AG10803 (cell line): ENCODE measurements at regions not wholly inside any gene's neighbourhood (a gene's known extent, or its start where the extent isn't known, plus 50 kb on each side); places are given as distances from the start of the nearest gene placed in this dataset.
A peak's percentile ranks its signal among the peaks of the same experiment; 100 is the strongest.
"Not testable (repeated sequence)": the region's sequence is repeated elsewhere in the genome, so short reads cannot be mapped to it uniquely, and the experiment has no call there.

Experiments used
- DNase-seq: peaks from one replicate; pipeline ENCODE4 v3.0.0; 2010; ENCODE audit warnings: low read depth
- H3K4me3 ChIP-seq: 2 replicates; pipeline ENCODE4 v1.5.1; 2011; ENCODE audit warnings: mild to moderate bottlenecking, low read length, control low read depth
- TF ChIP-seq, protein P1 (sequence below): conservative IDR thresholded peaks from 2 replicates; pipeline ENCODE4 v1.5.1; 2011; ENCODE audit warnings: mild to moderate bottlenecking, low read length, control low read depth, inconsistent platforms

DNA sequence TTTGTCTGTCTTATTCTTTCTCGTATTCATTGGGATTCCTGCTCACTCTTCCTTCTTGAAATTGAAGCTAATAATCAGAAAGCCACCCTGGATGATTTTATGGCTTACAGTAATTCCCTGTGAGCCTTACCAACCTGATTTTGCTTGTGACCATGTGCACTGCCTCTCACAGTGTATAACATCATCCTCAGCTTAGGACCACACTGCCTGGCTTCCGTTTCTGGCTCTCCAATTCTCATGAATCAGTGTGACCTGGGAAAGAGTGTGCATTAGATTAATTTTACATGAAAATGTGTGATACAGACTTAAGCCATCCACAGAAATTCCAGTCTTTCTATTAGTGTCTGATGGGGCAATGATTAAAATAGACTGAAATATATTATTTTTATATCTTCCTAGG lies 126.8 kb upstream of the DMRT1 start:
- TF ChIP-seq, protein P1, sequence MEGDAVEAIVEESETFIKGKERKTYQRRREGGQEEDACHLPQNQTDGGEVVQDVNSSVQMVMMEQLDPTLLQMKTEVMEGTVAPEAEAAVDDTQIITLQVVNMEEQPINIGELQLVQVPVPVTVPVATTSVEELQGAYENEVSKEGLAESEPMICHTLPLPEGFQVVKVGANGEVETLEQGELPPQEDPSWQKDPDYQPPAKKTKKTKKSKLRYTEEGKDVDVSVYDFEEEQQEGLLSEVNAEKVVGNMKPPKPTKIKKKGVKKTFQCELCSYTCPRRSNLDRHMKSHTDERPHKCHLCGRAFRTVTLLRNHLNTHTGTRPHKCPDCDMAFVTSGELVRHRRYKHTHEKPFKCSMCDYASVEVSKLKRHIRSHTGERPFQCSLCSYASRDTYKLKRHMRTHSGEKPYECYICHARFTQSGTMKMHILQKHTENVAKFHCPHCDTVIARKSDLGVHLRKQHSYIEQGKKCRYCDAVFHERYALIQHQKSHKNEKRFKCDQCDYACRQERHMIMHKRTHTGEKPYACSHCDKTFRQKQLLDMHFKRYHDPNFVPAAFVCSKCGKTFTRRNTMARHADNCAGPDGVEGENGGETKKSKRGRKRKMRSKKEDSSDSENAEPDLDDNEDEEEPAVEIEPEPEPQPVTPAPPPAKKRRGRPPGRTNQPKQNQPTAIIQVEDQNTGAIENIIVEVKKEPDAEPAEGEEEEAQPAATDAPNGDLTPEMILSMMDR: no peak
- no peak overlapping the region for H3K4me3 ChIP-seq
- DNase-seq: no peak

- no peak overlapping the region for H3K4me3 ChIP-seq
- TF ChIP-seq, protein P1: no peak
- DNase-seq: peak; percentile 53
Measured at GRCh38 chr9:715300-715699, 126.2 kb upstream of the DMRT1 start.

- DNase-seq: peak; percentile 44
- TF ChIP-seq, protein P1: no peak
- H3K4me3 ChIP-seq: no peak overlapping the region
Measured at GRCh38 chr9:715743-716400, 125.6 kb upstream of the DMRT1 start.

- H3K4me3 ChIP-seq: no peak overlapping the region
- TF ChIP-seq, protein P1: no peak
- DNase-seq: no peak
Measured at GRCh38 chr9:717722-718121, 123.8 kb upstream of the DMRT1 start.

- H3K4me3 ChIP-seq: no peak overlapping the region
- TF ChIP-seq, protein P1: no peak
- no peak for DNase-seq
Measured at GRCh38 chr9:720239-720881, 121.1 kb upstream of the DMRT1 start.

GRCh38 chr9:722388-722980 lies 119.0 kb upstream of the DMRT1 start:
- TF ChIP-seq, protein P1: no peak
- no peak for DNase-seq
- no peak overlapping the region for H3K4me3 ChIP-seq

DNA sequence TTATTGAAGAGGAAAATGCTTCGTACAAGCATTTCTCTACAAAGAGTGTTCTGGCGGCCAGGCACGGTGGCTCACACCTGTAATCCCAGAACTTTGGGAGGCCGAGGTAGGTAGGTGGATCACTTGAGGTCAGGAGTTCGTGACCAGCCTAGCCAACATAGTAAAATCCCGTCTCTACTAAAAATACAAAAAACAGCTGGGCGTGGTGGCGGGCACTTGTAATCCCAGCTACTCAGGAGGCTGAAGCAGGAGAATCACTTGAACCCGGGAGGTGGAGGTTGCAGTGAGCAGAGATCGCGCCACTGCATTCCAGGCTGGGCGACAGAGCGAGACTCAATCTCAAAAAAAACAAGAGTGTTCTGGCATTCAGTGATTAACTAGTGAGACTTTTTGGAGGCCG lies 117.0 kb upstream of the DMRT1 start:
- H3K4me3 ChIP-seq, DNase-seq: not testable (repeated sequence)
